Smooth muscle cell (in vitro differentiated cells): ENCODE measurements at regions not wholly inside any gene's neighbourhood (a gene's known extent, or its start where the extent isn't known, plus 50 kb on each side); places are given as distances from the start of the nearest gene placed in this dataset. TPM values are rescaled to one million over a fixed set of nuclear protein-coding genes. Genes with fewer than 3 reads are reported as not detected.

Experiments used
- microRNA-seq: library from miRNA; unstranded; fragments of <30 nt; microRNA quantifications from one replicate; pipeline ENCODE4, GENCODE V29; 2016; ENCODE audit warnings: borderline number of aligned reads
- small RNA-seq: library from RNA; depleted of rRNA; stranded (forward); fragments of <200 nt; gene quantifications from one replicate; pipeline ENCODE3, GENCODE V24; 2014

Small RNA genes lying in the stretch of these regions (microRNA-seq; reads per million reads assigned to microRNA genes)
- not detected for gene MIR6760

Small RNA genes lying in the stretch of these regions (small RNA-seq; reads per million reads assigned to genes)
- gene MIR6760: not detected
